Endothelial cell (in vitro differentiated cells): ENCODE measurements at regions not wholly inside any gene's neighbourhood (a gene's known extent, or its start where the extent isn't known, plus 50 kb on each side); places are given as distances from the start of the nearest gene placed in this dataset.

Experiments used
- DNase-seq: peaks from one replicate; pipeline ENCODE4 v3.0.0; 2021; ENCODE audit warnings: low spot score
- H3K27ac Mint-ChIP-seq: one replicate; pipeline ENCODE4 v1.8.0; 2021; ENCODE audit warnings: mixed read lengths, inconsistent platforms; ENCODE audit not compliant: unreplicated experiment
- H3K27me3 Mint-ChIP-seq: one replicate; pipeline ENCODE4 v1.8.0; 2021; ENCODE audit warnings: mild to moderate bottlenecking, moderate library complexity, mixed read lengths, inconsistent platforms; ENCODE audit not compliant: unreplicated experiment
- H3K36me3 Mint-ChIP-seq: one replicate; pipeline ENCODE4 v1.8.0; 2021; ENCODE audit warnings: mild to moderate bottlenecking, low read depth, mixed read lengths, inconsistent platforms; ENCODE audit not compliant: unreplicated experiment
- H3K4me1 Mint-ChIP-seq: one replicate; pipeline ENCODE4 v1.8.0; 2021; ENCODE audit warnings: mild to moderate bottlenecking, mixed read lengths, inconsistent platforms; ENCODE audit not compliant: unreplicated experiment
- H3K4me3 Mint-ChIP-seq: one replicate; pipeline ENCODE4 v1.8.0; 2021; ENCODE audit warnings: mild to moderate bottlenecking, mixed read lengths, inconsistent platforms; ENCODE audit not compliant: unreplicated experiment
- H3K9me3 Mint-ChIP-seq: one replicate; pipeline ENCODE4 v1.8.0; 2021; ENCODE audit warnings: mixed read lengths, inconsistent platforms; ENCODE audit not compliant: unreplicated experiment
- TF ChIP-seq, protein P1 (sequence below): fragments of 200-600 bp; sonication (generic); IDR thresholded peaks from one replicate; pipeline ENCODE4 v1.5.0; 2021; ENCODE audit warnings: antibody characterized with exemption; ENCODE audit not compliant: unreplicated experiment

DNA sequence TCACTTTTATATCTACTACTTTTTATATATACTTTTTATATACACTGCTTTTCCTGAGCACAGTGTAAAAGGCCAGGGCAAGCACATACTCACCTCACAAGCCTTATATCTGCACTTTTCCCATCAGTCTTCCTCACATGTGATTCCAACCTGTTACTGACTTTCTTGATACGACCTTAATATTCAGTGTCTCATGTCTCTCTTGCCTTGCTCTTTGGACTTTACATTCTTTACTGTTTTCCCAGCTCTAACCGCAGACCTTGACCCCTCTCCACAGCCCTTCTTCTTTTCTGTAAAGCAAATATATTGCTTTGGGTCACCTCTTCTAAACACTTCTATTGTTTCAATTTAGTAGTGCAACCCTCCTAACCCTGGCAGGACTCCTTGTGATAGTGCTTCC lies 353.1 kb upstream of the ANO5 start:
- Mint-ChIP-seq H3K36me3 (no peaks in the 10 kb centered on the region), H3K4me3 (no peak overlapping the region), H3K9me3 (no peaks in the 10 kb centered on the region), H3K27me3 (no peaks in the 10 kb centered on the region), H3K27ac (no peak overlapping the region), H3K4me1 (no peaks in the 10 kb centered on the region)
- DNase-seq = no peak
- TF ChIP-seq, protein P1, sequence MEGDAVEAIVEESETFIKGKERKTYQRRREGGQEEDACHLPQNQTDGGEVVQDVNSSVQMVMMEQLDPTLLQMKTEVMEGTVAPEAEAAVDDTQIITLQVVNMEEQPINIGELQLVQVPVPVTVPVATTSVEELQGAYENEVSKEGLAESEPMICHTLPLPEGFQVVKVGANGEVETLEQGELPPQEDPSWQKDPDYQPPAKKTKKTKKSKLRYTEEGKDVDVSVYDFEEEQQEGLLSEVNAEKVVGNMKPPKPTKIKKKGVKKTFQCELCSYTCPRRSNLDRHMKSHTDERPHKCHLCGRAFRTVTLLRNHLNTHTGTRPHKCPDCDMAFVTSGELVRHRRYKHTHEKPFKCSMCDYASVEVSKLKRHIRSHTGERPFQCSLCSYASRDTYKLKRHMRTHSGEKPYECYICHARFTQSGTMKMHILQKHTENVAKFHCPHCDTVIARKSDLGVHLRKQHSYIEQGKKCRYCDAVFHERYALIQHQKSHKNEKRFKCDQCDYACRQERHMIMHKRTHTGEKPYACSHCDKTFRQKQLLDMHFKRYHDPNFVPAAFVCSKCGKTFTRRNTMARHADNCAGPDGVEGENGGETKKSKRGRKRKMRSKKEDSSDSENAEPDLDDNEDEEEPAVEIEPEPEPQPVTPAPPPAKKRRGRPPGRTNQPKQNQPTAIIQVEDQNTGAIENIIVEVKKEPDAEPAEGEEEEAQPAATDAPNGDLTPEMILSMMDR = no peak

DNA sequence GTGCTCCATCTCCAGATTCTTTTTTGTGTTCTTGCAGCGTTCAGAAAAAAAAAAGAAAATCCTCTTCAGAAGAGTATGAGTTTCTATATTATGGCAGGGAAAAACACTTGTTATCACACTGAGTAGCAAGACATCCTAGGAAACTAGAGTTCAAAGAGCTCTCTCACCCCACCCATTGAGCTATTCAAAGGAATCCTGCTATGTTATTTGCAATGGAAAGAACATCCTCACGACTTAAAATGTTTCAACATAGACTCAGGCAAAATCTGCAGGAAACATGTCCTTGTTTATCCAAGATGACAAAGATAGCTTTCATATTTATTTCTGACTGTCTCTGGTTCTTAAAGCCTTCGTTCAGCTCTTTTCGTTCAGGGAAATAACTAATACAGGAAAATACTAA lies 331.6 kb upstream of the ANO5 start:
- H3K27me3 Mint-ChIP-seq = no peaks in the 10 kb centered on the region
- no peak for DNase-seq
- H3K36me3 Mint-ChIP-seq = no peaks in the 10 kb centered on the region
- H3K9me3 Mint-ChIP-seq = no peaks in the 10 kb centered on the region
- no peak overlapping the region for H3K4me3 Mint-ChIP-seq
- peaks cover 4% of the 10 kb centered on the region for H3K4me1 Mint-ChIP-seq
- TF ChIP-seq, protein P1 = no peak
- no peak overlapping the region for H3K27ac Mint-ChIP-seq

DNA sequence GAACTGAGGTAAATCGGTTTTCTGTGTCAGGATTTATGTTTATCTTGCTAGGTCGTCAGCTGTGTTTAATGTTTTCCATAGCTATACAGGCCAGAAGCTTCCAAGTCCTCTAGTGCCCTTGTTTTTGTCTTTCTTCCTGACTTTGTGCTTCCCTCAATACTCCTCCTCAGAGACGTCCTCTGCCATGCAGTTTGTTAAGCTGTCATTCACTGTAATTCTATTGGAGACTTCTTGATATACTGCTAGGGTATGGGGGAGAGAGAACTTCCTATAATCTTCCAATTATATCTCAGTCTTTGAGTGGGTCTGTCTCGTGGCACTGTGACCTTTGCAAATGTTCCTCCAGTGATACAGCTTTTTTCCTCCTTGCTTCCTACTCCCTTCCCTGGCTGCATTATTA lies 327.3 kb upstream of the ANO5 start:
- Mint-ChIP-seq H3K9me3 (no peaks in the 10 kb centered on the region), H3K4me3 (no peak overlapping the region), H3K36me3 (no peaks in the 10 kb centered on the region), H3K27me3 (no peaks in the 10 kb centered on the region), H3K4me1 (peaks cover 4% of the 10 kb centered on the region), H3K27ac (no peak overlapping the region)
- TF ChIP-seq, protein P1 = no peak
- no peak for DNase-seq

DNA sequence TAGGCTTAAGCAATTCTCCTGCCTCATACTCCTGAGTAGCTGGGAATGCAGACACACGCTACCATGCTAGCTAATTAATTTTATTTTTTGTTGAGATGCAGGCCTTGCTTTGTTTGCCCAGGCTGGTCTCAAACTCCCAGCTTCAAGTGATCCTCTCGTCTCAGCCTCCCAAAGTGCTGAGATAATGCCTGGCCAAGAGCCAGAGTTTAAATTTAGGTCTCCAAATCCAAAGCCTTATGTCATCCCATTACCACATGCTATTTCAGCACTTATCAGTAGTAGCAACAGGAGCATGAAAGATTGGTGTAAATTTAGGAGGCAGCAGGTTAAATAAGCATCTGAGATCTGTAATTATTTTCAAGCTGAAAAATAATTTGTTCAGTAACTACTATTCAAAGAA lies 326.1 kb upstream of the ANO5 start:
- H3K4me3 Mint-ChIP-seq = no peak overlapping the region
- no peaks in the 10 kb centered on the region for H3K36me3 Mint-ChIP-seq
- no peaks in the 10 kb centered on the region for H3K4me1 Mint-ChIP-seq
- TF ChIP-seq, protein P1 = no peak
- no peak for DNase-seq
- H3K27me3 Mint-ChIP-seq = no peaks in the 10 kb centered on the region
- no peak overlapping the region for H3K27ac Mint-ChIP-seq
- H3K9me3 Mint-ChIP-seq = no peaks in the 10 kb centered on the region

DNA sequence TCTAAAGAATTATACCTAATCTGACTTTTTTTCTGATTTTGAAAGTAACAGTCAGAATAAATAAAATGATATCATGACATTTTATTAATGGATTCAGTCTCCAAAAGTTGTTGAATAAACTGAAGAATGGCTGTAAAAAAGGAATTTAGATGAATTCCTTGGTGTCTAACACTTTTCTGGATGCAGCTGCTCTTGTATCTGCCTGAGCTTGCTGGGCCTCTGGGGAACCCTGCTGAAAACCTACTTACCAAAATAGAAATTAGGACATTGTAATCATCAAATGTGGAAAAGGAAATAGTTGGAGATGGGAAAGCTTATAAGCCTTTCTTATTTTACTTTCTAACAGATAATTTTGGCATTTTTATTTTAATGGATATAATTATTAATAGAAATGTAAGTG lies 315.7 kb upstream of the ANO5 start:
- TF ChIP-seq, protein P1 = no peak
- no peak for DNase-seq
- no peaks in the 10 kb centered on the region for H3K27me3 Mint-ChIP-seq
- no peak overlapping the region for H3K4me3 Mint-ChIP-seq
- no peaks in the 10 kb centered on the region for H3K36me3 Mint-ChIP-seq
- H3K4me1 Mint-ChIP-seq = peaks cover 11% of the 10 kb centered on the region
- H3K27ac Mint-ChIP-seq = no peak overlapping the region
- H3K9me3 Mint-ChIP-seq = no peaks in the 10 kb centered on the region
